A673 (cell line): ENCODE measurements at regions not wholly inside any gene's neighbourhood (a gene's known extent, or its start where the extent isn't known, plus 50 kb on each side); places are given as distances from the start of the nearest gene placed in this dataset.

Source experiments
- CTCF ChIP-seq: fragments of 300-800, 200-600 bp; sonication (generic); conservative IDR thresholded peaks from 2 replicates; pipeline ENCODE4 v1.5.1; 2017; ENCODE audit warnings: low read depth, mild to moderate bottlenecking, antibody characterized with exemption, low read length, moderate library complexity, mixed read lengths
- EZH2 ChIP-seq: fragments of 200-600 bp; sonication (generic); IDR thresholded peaks from 2 replicates; pipeline ENCODE4 v1.6.1; 2017; ENCODE audit warnings: borderline replicate concordance, low read depth, mild to moderate bottlenecking, mixed read lengths, antibody characterized with exemption, low read length; ENCODE audit not compliant: poor library complexity, severe bottlenecking

- TF ChIP-seq EZH2 (no peak), CTCF (no peak)
These were observed 259.1 kb downstream of the OPA1 start for GRCh38 chr3:193851941-193852674.
